ENCODE measurements at regions not wholly inside any gene's neighbourhood (a gene's known extent, or its start where the extent isn't known, plus 50 kb on each side); places are given as distances from the start of the nearest gene placed in this dataset.
A peak's percentile ranks its signal among the peaks of the same experiment; 100 is the strongest.
"Not testable (repeated sequence)": the region's sequence is repeated elsewhere in the genome, so short reads cannot be mapped to it uniquely, and the experiment has no call there.

- no peak for DNase-seq
These were observed 585.4 kb downstream of the ALG10 start for GRCh38 chr12:34607520-34608195.

- DNase-seq, result not testable (repeated sequence)
These were observed 591.7 kb downstream of the ALG10 start for GRCh38 chr12:34613988-34614387.

- DNase-seq, result peak; percentile 5
These were observed 602.8 kb downstream of the ALG10 start for GRCh38 chr12:34625116-34625515.

- no peak for DNase-seq
These were observed 604.3 kb downstream of the ALG10 start for GRCh38 chr12:34626363-34627157.
